T-cell (primary cell): ENCODE measurements at regions not wholly inside any gene's neighbourhood (a gene's known extent, or its start where the extent isn't known, plus 50 kb on each side); places are given as distances from the start of the nearest gene placed in this dataset.

Source experiments
- ATAC-seq, 4 experiments: fragments of 200-7000 bp in 3 of 4; fragments of 150-1000 bp in 1 of 4; cut with Tn5 transposase; replicated peaks in 1 of 4; 1 replicate in 3 of 4; 2 replicates in 1 of 4; pipeline ENCODE4 v1.10.0; 2021; ENCODE audit warnings: moderate library complexity in 3 of 4, mild to moderate bottlenecking in 2 of 4, moderate number of reproducible peaks in 1 of 4
- CTCF ChIA-PET, 2 donors: fragments of 300-600 bp; sonication (Branson Sonifier 250); formaldehyde crosslinking; loops; one replicate each; lab custom pipeline; 2022; ENCODE audit warnings: antibody characterized with exemption in 2 of 2; lab: Charles Lee
- POLR2A ChIA-PET, 2 donors: fragments of 300-600 bp; sonication (Branson Sonifier 250); formaldehyde crosslinking; loops; one replicate each; lab custom pipeline; 2022; ENCODE audit warnings: antibody characterized with exemption in 2 of 2; lab: Charles Lee
- DNase-seq, 35 experiments: peaks; one replicate each; pipeline versions ENCODE4 v3.0.0 to v3.0.0-alpha.2; 2013 to 2023
- H3K27ac ChIP-seq: one replicate; pipeline ENCODE4 v1.5.1; 2013; ENCODE audit warnings: low read length
- H3K27me3 ChIP-seq, 2 experiments: replicated peaks in 1 of 2; 1 replicate in 1 of 2; 2 replicates in 1 of 2; pipeline versions ENCODE4 v1.6.1 to v1.7.0; 2013; ENCODE audit warnings: low read length in 1 of 2, mixed read lengths in 1 of 2; ENCODE audit not compliant: control insufficient read depth in 2 of 2, insufficient read depth in 2 of 2; ENCODE audit errors: extremely low read depth in 1 of 2
- H3K36me3 ChIP-seq, 2 donors: 1 replicate in 1 of 2; 2 replicates in 1 of 2; pipeline versions ENCODE4 v1.6.1 to v1.7.0; 2013; ENCODE audit warnings: low read length in 1 of 2; ENCODE audit not compliant: control insufficient read depth in 2 of 2, insufficient read depth in 1 of 2; ENCODE audit errors: extremely low read depth in 1 of 2
- H3K4me1 ChIP-seq, 2 experiments: 1 replicate in 1 of 2; 2 replicates in 1 of 2; pipeline versions ENCODE4 v1.6.1 to v1.7.0; 2013; ENCODE audit warnings: low read length in 2 of 2, mixed read lengths in 1 of 2; ENCODE audit not compliant: insufficient read depth in 2 of 2, control insufficient read depth in 1 of 2; ENCODE audit errors: extremely low read depth in 1 of 2
- H3K4me3 ChIP-seq, 2 donors: 1 replicate in 1 of 2; 2 replicates in 1 of 2; pipeline versions ENCODE4 v1.5.1 to v1.7.0; 2013; ENCODE audit warnings: mild to moderate bottlenecking in 2 of 2, low read length in 1 of 2, moderate library complexity in 1 of 2; ENCODE audit not compliant: control insufficient read depth in 1 of 2; ENCODE audit errors: extremely low read depth in 1 of 2
- H3K9me3 ChIP-seq: 2 replicates; pipeline ENCODE4 v1.7.0; 2013
- H3K27ac Mint-ChIP-seq, 2 donors: one replicate each; pipeline ENCODE4 v1.8.0; 2020 to 2021; ENCODE audit warnings: mild to moderate bottlenecking in 2 of 2, mixed read lengths in 2 of 2
- H3K27me3 Mint-ChIP-seq, 2 donors: one replicate each; pipeline ENCODE4 v1.8.0; 2021 to 2022; ENCODE audit warnings: mixed read lengths in 2 of 2
- H3K36me3 Mint-ChIP-seq: one replicate; pipeline ENCODE4 v1.8.0; 2021; ENCODE audit warnings: mixed read lengths
- H3K4me1 Mint-ChIP-seq, 3 donors: one replicate each; pipeline ENCODE4 v1.8.0; 2020 to 2022; ENCODE audit warnings: mixed read lengths in 3 of 3, mild to moderate bottlenecking in 1 of 3
- H3K4me3 Mint-ChIP-seq, 3 donors: one replicate each; pipeline ENCODE4 v1.8.0; 2020 to 2022; ENCODE audit warnings: mild to moderate bottlenecking in 3 of 3, mixed read lengths in 3 of 3, moderate library complexity in 3 of 3
- H3K9me3 Mint-ChIP-seq, 3 donors: one replicate each; pipeline ENCODE4 v1.8.0; 2020 to 2022; ENCODE audit warnings: mixed read lengths in 3 of 3
- WGBS: methylation state at CpG from one replicate; pipeline ENCODE4 v1.1.5; 2013; ENCODE audit warnings: missing lambda C conversion rate; ENCODE audit not compliant: insufficient coverage; 5-methylcytosine and 5-hydroxymethylcytosine counted together

DNA sequence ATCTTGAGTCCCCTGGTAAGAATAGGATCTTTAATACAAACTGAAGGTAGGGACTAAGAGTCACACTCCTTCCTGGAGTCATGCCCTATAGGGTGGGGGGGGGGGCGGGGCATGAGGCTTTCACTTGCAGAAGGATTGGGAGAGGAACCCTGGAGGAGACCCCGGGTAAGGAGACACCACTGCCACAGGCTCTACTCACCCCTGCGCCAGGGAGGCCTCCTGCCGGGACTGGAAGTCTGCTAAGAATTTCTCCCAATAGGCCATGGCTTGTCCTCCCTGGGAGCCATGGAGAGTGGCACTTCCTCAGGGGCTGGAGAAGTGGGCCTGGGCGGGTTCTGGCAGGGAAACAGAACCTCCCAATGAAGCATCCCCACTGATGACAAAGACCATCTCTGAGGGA is 645.3 kb upstream of the RAB6C start:
- 38% methylated on average over 1 of the region's 5 CpGs for WGBS
- no peak for ATAC-seq
- H3K27me3 Mint-ChIP-seq, result no peaks in the 10 kb centered on the region
- ChIA-PET POLR2A (no interaction called here), CTCF (no interaction called here)
- H3K4me3 Mint-ChIP-seq, result no peak overlapping the region
- DNase-seq, result no peak
- H3K36me3 Mint-ChIP-seq, result no peaks in the 10 kb centered on the region
- Histone ChIP-seq H3K27ac (no peak overlapping the region), H3K4me1 (no peaks in the 10 kb centered on the region), H3K9me3 (no peaks in the 10 kb centered on the region), H3K27me3 (no peaks in the 10 kb centered on the region), H3K4me3 (no peak overlapping the region), H3K36me3 (no peaks in the 10 kb centered on the region)
- H3K27ac Mint-ChIP-seq, result no peak overlapping the region
- H3K9me3 Mint-ChIP-seq, result peaks cover 2 to 8% (median 5%) of the 10 kb centered on the region in 3 donors
- H3K4me1 Mint-ChIP-seq, result no peaks in the 10 kb centered on the region

DNA sequence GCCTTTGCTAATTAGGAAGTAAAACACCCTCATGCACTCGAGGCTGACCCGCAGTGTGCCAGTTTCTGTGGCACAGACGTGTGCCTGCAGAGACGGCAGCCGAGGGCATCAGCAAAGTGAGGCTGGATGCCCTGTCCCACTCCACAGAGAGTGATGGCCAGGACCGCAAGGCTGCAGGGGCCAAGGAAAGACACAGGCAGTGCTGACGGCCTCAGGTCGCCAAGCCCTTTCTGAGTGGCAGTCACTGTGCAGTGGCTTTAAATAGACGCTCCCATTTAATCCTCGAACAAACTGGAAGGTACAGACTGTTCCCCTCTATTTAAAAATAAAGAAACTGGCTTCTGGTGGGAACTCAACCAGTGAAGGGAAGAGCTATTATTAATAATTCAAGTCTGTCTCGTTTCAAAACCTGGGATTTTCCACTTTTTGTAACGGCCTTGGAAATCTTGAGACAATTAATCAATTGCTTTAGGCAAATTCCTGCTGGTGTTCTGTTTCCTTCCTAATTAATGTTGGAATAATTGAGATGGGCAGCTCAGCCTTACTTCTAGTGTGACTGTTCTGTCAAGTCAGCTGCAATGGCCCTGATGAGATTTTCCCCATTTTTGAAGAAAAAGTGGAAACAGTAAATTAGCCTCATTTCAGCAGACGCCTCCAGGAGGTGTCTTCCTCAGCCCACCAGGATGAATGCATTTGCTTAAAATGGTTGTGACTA is 644.6 kb upstream of the RAB6C start:
- Mint-ChIP-seq H3K36me3 (no peaks in the 10 kb centered on the region), H3K27ac (no peak overlapping the region), H3K4me3 (no peak overlapping the region), H3K27me3 (no peaks in the 10 kb centered on the region), H3K9me3 (peaks cover 2 to 5% (median 3%) of the 10 kb centered on the region in 3 donors), H3K4me1 (no peaks in the 10 kb centered on the region)
- Histone ChIP-seq H3K4me3 (no peak overlapping the region), H3K27ac (no peak overlapping the region), H3K27me3 (no peaks in the 10 kb centered on the region), H3K36me3 (no peaks in the 10 kb centered on the region), H3K4me1 (no peaks in the 10 kb centered on the region), H3K9me3 (no peaks in the 10 kb centered on the region)
- POLR2A ChIA-PET, result no interaction called here
- CTCF ChIA-PET, result interaction anchor here in 1 of 2 donors (0.6 kb wide), 1 partner anchor 889 kb away, joined by 5 read pairs; no protein-coding TSS in a partner anchor
- 88% methylated on average over 6 of the region's 13 CpGs for WGBS
- ATAC-seq, result no peak
- DNase-seq, result no peak

DNA sequence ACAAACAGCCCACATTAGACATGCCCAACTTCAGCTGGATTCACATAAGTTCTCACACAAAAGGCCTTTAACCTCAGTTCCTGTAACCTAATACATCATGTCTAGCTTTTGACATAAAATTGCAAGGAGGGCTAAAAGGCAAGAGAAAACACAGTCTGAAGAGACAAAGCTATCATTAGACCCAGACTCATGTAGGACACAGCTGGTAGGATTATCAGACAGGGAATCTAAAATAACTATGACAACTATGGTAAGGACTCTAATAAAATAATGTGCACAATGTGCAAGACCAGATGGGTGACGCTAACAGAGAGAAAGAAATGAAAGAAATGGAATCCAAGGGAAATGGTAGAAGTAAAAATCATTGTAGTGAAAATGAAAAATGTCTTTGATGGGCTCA is 643.2 kb upstream of the RAB6C start:
- CTCF ChIA-PET, result no interaction called here
- Histone ChIP-seq H3K27ac (no peak overlapping the region), H3K4me1 (no peaks in the 10 kb centered on the region), H3K9me3 (no peaks in the 10 kb centered on the region), H3K27me3 (no peaks in the 10 kb centered on the region), H3K36me3 (no peaks in the 10 kb centered on the region), H3K4me3 (no peak overlapping the region)
- DNase-seq (no peak), ATAC-seq (no peak)
- H3K27ac Mint-ChIP-seq, result no peak overlapping the region
- no peaks in the 10 kb centered on the region for H3K4me1 Mint-ChIP-seq
- H3K27me3 Mint-ChIP-seq, result no peaks in the 10 kb centered on the region
- WGBS, result no CpG with 5 or more reads among the region's 1 CpG
- no peak overlapping the region for H3K4me3 Mint-ChIP-seq
- no peaks in the 10 kb centered on the region for H3K36me3 Mint-ChIP-seq
- peaks cover 2 to 16% (median 12%) of the 10 kb centered on the region in 3 donors for H3K9me3 Mint-ChIP-seq
- POLR2A ChIA-PET, result no interaction called here

DNA sequence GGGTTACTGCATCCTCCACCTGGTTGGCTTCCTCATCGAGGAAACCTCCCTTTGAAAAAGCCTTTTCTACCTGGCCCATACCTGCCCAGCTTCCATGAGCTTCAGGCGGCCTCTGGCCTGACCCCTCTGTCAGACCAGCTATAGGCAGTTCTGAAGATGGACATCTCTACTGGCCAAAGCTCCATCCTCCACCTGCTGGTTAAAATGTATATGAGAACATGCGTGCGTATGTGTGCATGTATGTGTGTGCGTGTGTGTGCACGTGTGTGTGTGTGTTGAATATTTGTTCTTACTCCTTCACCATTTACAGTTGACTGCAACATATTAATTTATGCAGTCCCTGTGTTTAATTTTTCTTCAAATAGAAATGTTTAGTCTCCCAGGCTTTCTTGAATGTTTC is 642.4 kb upstream of the RAB6C start:
- H3K27me3 Mint-ChIP-seq, result no peaks in the 10 kb centered on the region
- CTCF ChIA-PET, result no interaction called here
- no peaks in the 10 kb centered on the region for H3K4me1 Mint-ChIP-seq

DNA sequence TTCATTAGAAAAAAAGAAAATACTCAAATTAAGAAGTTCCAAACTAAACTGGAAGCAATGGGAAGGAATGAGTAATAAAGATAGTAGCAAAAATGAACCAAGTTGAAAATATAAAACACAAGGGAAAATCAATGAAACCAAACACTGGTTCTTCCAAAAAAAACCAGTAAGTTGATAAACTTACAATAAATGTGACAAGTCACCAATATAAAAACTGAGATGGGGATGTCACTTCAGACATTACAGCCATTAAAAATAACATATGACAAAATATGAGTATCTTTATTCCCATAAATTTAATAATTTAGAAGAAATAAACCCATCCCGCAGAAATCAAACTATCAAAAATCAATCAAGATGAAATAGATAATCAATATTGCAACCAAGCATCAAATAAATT is 633.9 kb upstream of the RAB6C start:
- WGBS, result no CpG with 5 or more reads among the region's 1 CpG
- ATAC-seq (no peak), DNase-seq (no peak)
- no peaks in the 10 kb centered on the region for H3K9me3 ChIP-seq
- CTCF ChIA-PET, result no interaction called here
- H3K27me3 Mint-ChIP-seq, result peaks cover 0 to 2% of the 10 kb centered on the region in 2 donors
- no peaks in the 10 kb centered on the region for H3K27me3 ChIP-seq
- H3K36me3 ChIP-seq, result no peaks in the 10 kb centered on the region
- H3K27ac Mint-ChIP-seq, result no peak overlapping the region
- H3K27ac ChIP-seq, result no peak overlapping the region
- POLR2A ChIA-PET, result no interaction called here
- no peaks in the 10 kb centered on the region for H3K36me3 Mint-ChIP-seq
- peaks cover 2 to 13% (median 4%) of the 10 kb centered on the region in 3 donors for H3K9me3 Mint-ChIP-seq
- H3K4me1 ChIP-seq, result no peaks in the 10 kb centered on the region
- no peak overlapping the region for H3K4me3 ChIP-seq
- H3K4me1 Mint-ChIP-seq, result no peaks in the 10 kb centered on the region
- H3K4me3 Mint-ChIP-seq, result no peak overlapping the region

More for the DNA sequence above, 642.4 kb upstream of the RAB6C start:
- WGBS, result 40% methylated on average over 1 of the region's 6 CpGs
- ATAC-seq (no peak), DNase-seq (no peak)
- Histone ChIP-seq H3K27ac (no peak overlapping the region), H3K4me3 (no peak overlapping the region), H3K4me1 (no peaks in the 10 kb centered on the region), H3K36me3 (no peaks in the 10 kb centered on the region), H3K9me3 (no peaks in the 10 kb centered on the region), H3K27me3 (no peaks in the 10 kb centered on the region)
- POLR2A ChIA-PET, result no interaction called here
- Mint-ChIP-seq H3K36me3 (no peaks in the 10 kb centered on the region), H3K27ac (no peak overlapping the region), H3K9me3 (peaks cover 3 to 20% (median 12%) of the 10 kb centered on the region in 3 donors), H3K4me3 (no peak overlapping the region)

DNA sequence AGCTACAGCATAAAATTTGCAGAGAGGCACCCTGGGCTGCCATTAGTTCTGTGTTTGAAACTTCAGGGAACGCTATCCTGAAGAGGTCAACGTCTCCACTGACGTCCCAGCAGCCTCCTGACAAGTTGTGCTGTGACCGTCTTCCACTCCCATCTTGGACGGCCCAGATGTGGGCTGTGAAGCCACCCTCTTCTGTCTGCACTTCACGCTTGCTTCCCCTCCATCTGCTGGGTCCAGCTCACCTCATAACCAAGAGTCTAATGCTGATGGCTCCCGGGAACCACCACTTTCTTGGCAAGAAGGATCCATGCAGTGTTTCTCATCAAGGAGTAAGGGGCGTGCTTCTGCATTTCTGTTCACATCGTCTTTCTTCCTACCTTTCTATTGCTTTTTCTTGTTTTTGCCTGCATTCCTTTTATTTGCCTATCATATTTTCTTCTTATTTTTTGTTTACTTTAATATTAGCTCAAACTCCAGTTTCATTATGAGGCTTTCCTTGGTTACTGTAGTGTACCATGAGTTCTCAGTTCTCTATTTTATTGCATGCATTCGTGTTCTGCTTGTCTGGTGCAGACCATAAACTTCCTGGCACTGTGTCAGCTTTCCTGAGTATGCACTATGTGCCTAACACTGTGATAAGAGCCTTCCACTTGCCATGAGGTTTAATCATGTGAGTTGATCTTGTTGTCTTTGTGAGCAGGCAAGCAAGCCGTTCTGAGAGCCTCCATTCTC is 631.8 kb upstream of the RAB6C start:
- Histone ChIP-seq H3K4me3 (no peak overlapping the region), H3K27ac (no peak overlapping the region), H3K36me3 (no peaks in the 10 kb centered on the region), H3K27me3 (no peaks in the 10 kb centered on the region), H3K4me1 (no peaks in the 10 kb centered on the region), H3K9me3 (no peaks in the 10 kb centered on the region)
- CTCF ChIA-PET, result no interaction called here
- ATAC-seq, result no peak
- WGBS, result 79% methylated on average over 7 of the region's 11 CpGs
- Mint-ChIP-seq H3K27ac (no peak overlapping the region), H3K4me1 (no peaks in the 10 kb centered on the region), H3K4me3 (no peak overlapping the region), H3K27me3 (peaks cover 2 to 4% of the 10 kb centered on the region in 2 donors), H3K9me3 (peaks cover 0 to 5% (median 0%) of the 10 kb centered on the region in 3 donors), H3K36me3 (no peaks in the 10 kb centered on the region)
- no peak for DNase-seq
- POLR2A ChIA-PET, result no interaction called here
